CD4-positive, alpha-beta T cell treated with Interleukin-15 for 1 hour (primary cell): ENCODE measurements at regions not wholly inside any gene's neighbourhood (a gene's known extent, or its start where the extent isn't known, plus 50 kb on each side); places are given as distances from the start of the nearest gene placed in this dataset.

ENCODE experiments used
- DNase-seq: peaks from one replicate; pipeline ENCODE4 v3.0.0-alpha.2; 2020

DNA sequence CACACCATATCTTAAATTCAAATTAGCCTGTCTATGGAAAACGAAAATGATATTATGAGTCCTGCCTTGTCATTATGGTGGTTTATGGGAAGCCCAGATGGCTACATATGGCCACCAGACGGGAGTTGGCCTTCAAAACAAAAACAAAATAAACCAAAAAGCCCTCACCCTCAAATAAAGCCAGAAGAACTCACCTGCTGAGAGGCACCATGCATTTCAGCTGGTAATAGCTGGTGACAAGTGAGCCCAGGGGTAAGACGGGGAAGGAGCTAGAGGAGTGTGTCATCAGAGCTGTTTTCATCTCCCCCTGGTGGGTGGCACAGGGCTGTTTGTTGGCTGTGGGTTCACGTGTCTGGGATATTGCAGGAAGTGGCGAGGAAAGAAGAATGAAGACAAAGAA, 152.9 kb downstream of the EFNB2 start:
- no peak for DNase-seq

DNA sequence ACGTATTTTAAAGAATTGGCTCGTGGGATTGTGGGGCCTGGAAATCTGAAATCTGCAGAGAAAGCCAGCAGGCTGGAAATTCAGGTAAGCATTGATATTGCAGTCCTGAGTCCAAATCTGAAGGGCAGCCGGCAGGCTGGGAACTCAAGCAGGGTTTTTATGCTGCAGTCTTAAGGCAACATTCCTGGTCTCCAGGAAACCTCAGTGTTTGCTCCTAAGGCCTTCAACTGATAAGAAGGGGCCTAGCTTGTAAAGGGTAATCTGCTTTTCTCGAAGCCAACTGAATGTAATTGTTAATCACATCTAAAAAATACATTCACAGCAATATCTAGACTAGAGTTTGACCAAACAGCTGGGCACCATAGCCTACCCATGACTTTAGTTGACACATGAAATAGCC, 154.4 kb downstream of the EFNB2 start:
- no peak for DNase-seq

DNA sequence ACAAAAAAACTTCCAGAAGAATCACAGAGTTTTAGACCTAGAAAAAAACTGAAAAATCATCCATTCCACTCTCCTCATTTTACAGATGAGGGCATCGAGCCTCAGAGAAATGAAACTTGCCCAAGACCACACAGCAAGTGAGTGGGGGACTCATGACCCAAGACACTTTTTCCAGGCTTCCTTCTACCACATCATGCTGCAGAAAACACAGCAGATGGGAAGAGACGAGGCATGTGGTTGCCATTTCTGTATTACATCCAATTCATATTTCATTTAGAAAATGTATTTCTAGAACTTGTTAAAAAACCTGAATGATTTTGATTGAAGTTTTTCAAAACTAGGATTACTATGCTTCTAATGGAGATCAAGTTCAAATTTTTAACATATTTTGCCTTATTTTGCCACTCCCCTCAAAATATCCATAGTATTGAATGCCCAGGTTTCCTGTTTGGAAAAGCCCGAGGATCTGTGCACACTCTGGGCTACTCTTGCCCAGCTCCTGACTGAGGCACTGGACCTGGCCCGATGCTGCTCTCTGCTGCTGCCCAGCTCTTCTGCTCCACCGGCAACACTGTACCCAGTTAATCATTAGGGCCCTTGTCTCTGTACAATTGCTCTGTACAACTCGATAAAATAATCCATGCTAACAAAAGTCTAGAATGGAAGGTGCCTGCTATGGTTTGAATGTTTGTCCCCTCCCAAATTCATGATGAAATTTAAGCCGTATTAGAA, 157.4 kb downstream of the EFNB2 start:
- no peak for DNase-seq

DNA sequence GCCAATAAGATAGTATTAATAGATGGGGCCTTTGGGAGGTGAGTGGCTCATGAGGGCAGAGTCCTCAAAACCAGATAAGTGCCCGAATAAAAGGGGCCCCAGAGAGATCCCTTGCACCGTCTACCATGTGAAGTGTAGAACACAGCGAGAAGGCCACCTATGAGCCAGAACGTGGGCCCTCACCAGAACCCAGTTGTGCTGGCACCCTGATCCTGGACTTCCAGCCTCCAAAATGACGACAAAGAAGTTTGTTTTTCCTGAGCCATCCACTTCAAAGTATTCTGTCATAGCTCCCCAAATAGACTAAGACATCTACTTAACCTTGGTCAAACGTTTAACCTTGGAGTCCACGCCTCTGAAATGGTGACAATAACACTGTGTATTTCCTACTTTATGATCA, 158.1 kb downstream of the EFNB2 start:
- DNase-seq, result no peak

DNA sequence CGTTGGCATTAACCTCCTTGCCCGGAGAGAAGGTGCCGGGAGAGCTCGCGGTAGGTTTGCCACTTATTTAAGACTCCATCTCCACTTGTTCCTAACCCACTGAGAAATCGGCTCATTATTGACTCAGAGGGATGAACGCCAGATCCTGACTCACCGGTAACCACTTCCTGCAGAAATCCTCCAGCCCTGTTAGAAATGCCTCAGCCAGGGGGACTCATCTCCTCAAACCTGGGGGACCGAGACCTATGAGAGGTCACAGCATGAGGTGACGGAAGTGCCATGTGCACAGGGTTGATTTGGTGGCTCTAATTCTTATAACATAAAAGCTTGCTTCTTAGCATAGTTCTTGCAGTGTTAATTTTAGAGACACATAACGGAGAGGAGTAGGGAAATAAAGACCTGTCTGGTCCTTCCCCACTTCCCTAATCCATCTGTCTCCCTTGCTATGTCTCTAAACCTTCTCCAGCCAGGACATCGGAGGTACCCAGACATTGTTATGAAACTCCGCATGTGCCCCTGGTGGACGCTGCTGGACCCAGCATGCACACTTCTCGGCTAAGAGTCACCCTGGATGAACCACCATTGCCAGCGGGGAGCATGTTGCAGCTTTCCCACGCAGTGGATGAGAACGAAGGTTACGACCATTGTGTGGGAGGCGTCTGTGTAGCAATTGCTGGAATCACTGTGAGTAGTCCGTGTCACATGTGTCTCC, 158.9 kb downstream of the EFNB2 start:
- DNase-seq, result no peak

GRCh38 chr13:106375085-106375484, 160.4 kb downstream of the EFNB2 start:
- DNase-seq, result no peak

- DNase-seq, result no peak
Observed at GRCh38 chr13:106374631-106375030, 160.8 kb downstream of the EFNB2 start.

DNA sequence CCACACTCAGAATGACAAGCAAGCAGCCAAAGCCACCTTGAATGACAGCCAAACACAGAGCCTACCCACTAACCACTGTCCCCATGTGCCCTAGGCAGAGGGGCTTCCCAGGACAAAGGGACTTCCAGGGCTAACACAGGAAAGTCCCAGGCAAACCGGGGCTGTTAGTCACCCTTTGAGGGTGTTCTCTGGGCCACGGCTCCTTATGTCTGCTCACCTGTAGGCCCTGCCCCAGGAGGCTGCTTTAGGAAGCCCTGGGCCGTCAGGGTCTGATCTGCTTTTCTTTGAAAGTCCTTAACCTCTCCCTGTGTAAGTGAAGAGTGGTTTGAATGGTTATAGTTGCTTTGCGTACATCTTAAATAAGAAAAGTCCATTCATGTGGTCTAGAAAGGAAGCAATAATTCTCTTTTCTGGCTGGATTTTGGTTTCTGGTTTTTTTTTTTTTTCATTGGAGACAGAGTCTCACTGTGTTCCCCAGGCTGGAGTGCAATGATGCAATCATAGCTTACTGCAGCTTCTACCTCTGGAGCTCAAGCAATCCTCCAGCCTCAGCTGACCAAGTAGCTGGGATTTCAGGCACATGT, 161.4 kb downstream of the EFNB2 start:
- DNase-seq, result no peak

- no peak for DNase-seq
Observed at GRCh38 chr13:106373304-106373988, 162.0 kb downstream of the EFNB2 start.

- no peak for DNase-seq
Observed at GRCh38 chr13:106372199-106373155, 163.0 kb downstream of the EFNB2 start.

DNA sequence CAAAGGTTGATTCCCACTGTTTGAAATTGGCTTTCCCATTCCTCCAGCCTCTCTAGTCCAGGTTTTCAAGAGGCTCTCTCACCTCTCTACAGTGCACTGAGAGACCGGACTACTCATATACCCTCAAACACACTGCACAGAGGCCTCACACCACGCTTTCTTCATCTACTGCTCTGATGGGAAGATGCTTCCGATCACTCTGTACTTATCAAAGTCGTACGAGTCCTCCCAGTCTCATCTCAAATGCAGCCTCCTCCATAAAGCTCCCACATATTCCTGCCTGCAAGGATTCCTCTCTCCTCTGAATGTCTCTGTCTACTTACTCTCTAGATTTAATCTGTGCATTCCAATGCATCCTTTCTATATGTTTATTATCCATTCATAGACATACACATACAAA, 164.4 kb downstream of the EFNB2 start:
- DNase-seq, result no peak

DNA sequence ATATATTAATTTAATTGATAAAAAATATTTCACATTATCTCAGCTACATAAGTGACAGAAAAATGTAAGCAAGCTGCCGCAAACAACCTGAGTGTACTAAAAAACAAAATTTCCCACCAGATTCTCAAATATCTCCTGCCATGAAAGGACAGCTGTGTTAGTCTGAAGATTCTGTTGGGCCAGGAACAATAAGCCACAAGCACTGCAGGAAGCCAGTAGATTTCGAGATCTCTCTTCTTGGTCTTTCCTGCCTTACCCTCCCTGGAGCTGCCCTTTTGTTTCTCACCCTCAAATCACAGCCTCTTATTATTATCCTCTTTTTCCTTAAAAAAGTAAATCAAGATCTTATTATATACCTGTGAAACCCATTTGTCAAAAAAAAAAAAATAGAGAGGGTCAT, 165.6 kb downstream of the EFNB2 start:
- no peak for DNase-seq

GRCh38 chr13:106369091-106369490, 166.4 kb downstream of the EFNB2 start:
- DNase-seq, result no peak

GRCh38 chr13:106367361-106367971, 168.0 kb downstream of the EFNB2 start:
- no peak for DNase-seq

DNA sequence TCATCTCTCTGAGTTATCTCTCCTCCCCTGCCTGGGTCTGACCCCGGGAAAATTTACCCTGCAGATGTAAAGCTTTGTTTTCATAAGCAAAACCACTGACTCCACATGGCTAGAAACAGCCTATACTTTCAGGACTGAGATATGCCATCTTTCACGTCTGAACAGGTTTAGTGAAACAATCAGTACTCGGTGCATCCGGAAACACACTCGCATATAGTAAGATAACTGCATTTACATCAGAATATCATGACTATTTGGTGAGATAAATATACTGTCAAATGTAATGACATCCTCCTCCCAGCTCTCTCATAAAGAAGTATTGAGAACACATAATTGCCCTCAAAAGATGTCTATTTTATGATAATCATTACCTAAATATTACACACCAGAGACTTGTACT, 172.8 kb downstream of the EFNB2 start:
- DNase-seq, result no peak

GRCh38 chr13:106361621-106362020, 173.8 kb downstream of the EFNB2 start:
- no peak for DNase-seq

GRCh38 chr13:106357198-106357597, 178.3 kb downstream of the EFNB2 start:
- no peak for DNase-seq

- no peak for DNase-seq
Observed at GRCh38 chr13:106355866-106356265, 179.6 kb downstream of the EFNB2 start.

DNA sequence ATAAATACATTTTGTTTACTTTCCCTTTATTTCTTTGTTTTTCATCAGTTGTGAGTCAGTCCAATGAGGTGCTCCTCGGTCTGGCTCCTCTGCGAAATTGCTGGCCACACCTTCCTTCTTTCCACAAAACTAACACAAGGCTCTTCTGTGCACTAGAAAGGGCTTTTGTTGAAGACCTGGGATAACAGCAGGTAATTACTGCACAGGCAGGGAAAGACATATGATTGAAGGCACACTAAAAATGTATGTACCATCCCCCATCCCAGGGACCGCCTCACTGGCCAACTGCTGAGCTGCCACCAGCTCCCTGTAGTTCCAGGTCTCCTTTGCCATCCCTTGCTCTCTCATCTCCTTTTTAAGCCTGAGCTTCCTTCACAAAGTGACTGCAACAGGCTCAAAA, 180.5 kb downstream of the EFNB2 start:
- DNase-seq, result no peak

GRCh38 chr13:106352850-106353249, 182.6 kb downstream of the EFNB2 start:
- no peak for DNase-seq

DNA sequence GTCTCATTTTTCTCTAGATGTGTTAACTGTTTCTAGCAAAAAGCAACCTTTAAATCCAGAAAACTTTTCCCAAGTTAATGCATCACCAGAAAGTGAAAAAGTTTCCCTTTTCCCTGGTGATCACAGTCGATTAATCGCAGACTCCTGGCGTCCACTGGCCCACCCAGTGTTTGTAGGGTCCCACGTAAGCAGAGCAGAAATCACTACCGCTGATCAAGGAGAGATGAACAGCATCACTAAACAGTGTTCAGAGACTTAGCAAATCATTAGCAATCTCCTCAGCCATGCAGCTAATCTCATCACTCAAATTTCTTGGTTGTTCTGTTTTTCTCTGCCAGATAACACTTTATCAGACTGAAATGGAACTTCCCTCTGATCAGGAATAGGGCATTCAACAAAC, 184.2 kb downstream of the EFNB2 start:
- no peak for DNase-seq

- DNase-seq, result no peak
Observed at GRCh38 chr13:106350208-106350607, 185.3 kb downstream of the EFNB2 start.
